Transverse colon (tissue), 3 donors: ENCODE measurements at regions not wholly inside any gene's neighbourhood (a gene's known extent, or its start where the extent isn't known, plus 50 kb on each side); places are given as distances from the start of the nearest gene placed in this dataset.

Source experiments
- POLR2A ChIP-seq: fragments of 450-650 bp; IDR thresholded peaks from one replicate; pipeline ENCODE4 v1.6.1; 2016; ENCODE audit warnings: antibody characterized with exemption, mild to moderate bottlenecking, moderate library complexity
- TF ChIP-seq, protein P1 (sequence below), 5 experiments: fragments of 200-600 bp in 3 of 5; fragments of 450-650 bp in 2 of 5; sonication (generic) in 3 of 5; IDR thresholded peaks; 1 replicate in 2 of 5; 2 replicates in 3 of 5; pipeline ENCODE4 v1.5.1; 2016 to 2017; ENCODE audit warnings: antibody characterized with exemption in 5 of 5, inconsistent platforms in 3 of 5, mild to moderate bottlenecking in 2 of 5, moderate library complexity in 1 of 5

DNA sequence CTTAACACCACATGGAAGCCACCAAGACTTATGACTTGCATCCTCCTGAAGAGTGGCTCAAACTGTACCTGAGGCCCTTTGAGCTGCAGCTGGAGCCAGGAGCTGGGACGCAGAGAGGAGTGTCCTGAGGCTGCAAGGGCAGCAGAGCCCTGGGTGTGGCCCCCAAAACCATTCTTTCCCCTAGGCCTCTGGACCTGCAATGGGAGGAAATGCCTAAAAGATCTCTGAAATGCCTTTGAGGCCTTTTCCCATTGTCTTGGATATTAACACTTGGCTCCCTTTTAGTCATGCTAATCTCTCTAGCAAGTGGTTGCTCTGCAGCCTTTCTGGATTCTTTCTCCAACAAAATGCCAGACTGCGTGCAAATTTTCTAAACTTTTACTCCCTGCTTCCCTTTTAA is 156.1 kb downstream of the SLC38A4 start:
- TF ChIP-seq, protein P1, sequence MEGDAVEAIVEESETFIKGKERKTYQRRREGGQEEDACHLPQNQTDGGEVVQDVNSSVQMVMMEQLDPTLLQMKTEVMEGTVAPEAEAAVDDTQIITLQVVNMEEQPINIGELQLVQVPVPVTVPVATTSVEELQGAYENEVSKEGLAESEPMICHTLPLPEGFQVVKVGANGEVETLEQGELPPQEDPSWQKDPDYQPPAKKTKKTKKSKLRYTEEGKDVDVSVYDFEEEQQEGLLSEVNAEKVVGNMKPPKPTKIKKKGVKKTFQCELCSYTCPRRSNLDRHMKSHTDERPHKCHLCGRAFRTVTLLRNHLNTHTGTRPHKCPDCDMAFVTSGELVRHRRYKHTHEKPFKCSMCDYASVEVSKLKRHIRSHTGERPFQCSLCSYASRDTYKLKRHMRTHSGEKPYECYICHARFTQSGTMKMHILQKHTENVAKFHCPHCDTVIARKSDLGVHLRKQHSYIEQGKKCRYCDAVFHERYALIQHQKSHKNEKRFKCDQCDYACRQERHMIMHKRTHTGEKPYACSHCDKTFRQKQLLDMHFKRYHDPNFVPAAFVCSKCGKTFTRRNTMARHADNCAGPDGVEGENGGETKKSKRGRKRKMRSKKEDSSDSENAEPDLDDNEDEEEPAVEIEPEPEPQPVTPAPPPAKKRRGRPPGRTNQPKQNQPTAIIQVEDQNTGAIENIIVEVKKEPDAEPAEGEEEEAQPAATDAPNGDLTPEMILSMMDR (IDR thresholded peaks at IDR 0.05), result no peak
- no peak for TF ChIP-seq POLR2A
